Heart right ventricle (tissue), 16 donors: ENCODE measurements at regions not wholly inside any gene's neighbourhood (a gene's known extent, or its start where the extent isn't known, plus 50 kb on each side); places are given as distances from the start of the nearest gene placed in this dataset.
"Not testable (repeated sequence)": the region's sequence is repeated elsewhere in the genome, so short reads cannot be mapped to it uniquely, and the experiment has no call there.

Experiments
- ATAC-seq, 8 donors: fragments of 200-7000 bp; cut with Tn5 transposase; one replicate each; pipeline ENCODE4 v1.9.1; 2020; ENCODE audit warnings: mild to moderate bottlenecking in 8 of 8, moderate library complexity in 8 of 8, moderate number of reproducible peaks in 1 of 8
- DNase-seq, 2 donors: peaks; one replicate each; pipeline ENCODE4 v3.0.0-alpha.2; 2020
- H3K27ac ChIP-seq, 10 donors: fragments of 200-600 bp; sonication (generic) in 2 of 10; one replicate each; pipeline versions ENCODE4 v1.5.0 to v1.8.0; 2020 to 2022; ENCODE audit warnings: mild to moderate bottlenecking in 3 of 10
- H3K27me3 ChIP-seq, 7 donors: fragments of 200-600 bp; one replicate each; pipeline ENCODE4 v1.8.0; 2021 to 2022; ENCODE audit warnings: mild to moderate bottlenecking in 2 of 7
- H3K36me3 ChIP-seq, 9 donors: fragments of 200-600 bp; sonication (generic) in 1 of 9; one replicate each; pipeline versions ENCODE4 v1.5.0 to v1.8.0; 2020 to 2022; ENCODE audit warnings: mild to moderate bottlenecking in 2 of 9
- H3K4me1 ChIP-seq, 9 donors: fragments of 200-600 bp; sonication (generic) in 1 of 9; one replicate each; pipeline versions ENCODE4 v1.5.0 to v1.8.0; 2020 to 2022; ENCODE audit warnings: mild to moderate bottlenecking in 4 of 9
- H3K4me3 ChIP-seq, 10 donors: fragments of 200-600 bp; sonication (generic) in 2 of 10; one replicate each; pipeline versions ENCODE4 v1.5.0 to v1.8.0; 2020 to 2022; ENCODE audit warnings: mild to moderate bottlenecking in 7 of 10, moderate library complexity in 2 of 10
- H3K9me3 ChIP-seq, 11 donors: fragments of 200-600 bp in 10 of 11; sonication (generic) in 2 of 11; one replicate each; pipeline versions ENCODE4 v1.5.0 to v1.8.0; 2013 to 2022; ENCODE audit warnings: mild to moderate bottlenecking in 2 of 11, control low read depth in 1 of 11, moderate library complexity in 1 of 11
- whole genome bisulfite sequencing, 2 donors: extraction: QIAGEN DNeasy Blood & Tissue Kit; methylation state at CpG; one replicate each; pipeline ENCODE4 v1.1.7; 2013; ENCODE audit warnings: inconsistent platforms in 1 of 2; 5-methylcytosine and 5-hydroxymethylcytosine counted together
- intact Hi-C, 10 donors: fragments of 100-400 bp; cut with DNase I; formaldehyde crosslinking; loops; one replicate each; pipeline versions ENCODE4 v1.11.1 to v1.14.2; 2022
- TF ChIP-seq, protein P1 (sequence below), 9 donors: fragments of 200-600 bp; sonication (generic) in 2 of 9; IDR thresholded peaks; one replicate each; pipeline versions ENCODE4 v1.5.0 to v1.8.0; 2021 to 2022; ENCODE audit warnings: antibody characterized with exemption in 9 of 9, mild to moderate bottlenecking in 5 of 9, moderate library complexity in 1 of 9
- donor health status: Arrhythmogenic right ventricular cardiomyopathy.
- donor health status: ischemic (EF 13 %, LVEDD 7.1; RV severe dilation, severe dysfunction).
- donor health status: healthy with polysubstance abuse.
- donor health status: DM: no; HTN: yes; CAD: no.
- donor health status: DM: no; HTN: no; CAD: no.
- donor health status: ischemic (EF 25% LVEDD 6.9; RV normal size, moderate dysfunction).
- donor health status: ischemic (EF 25% LVEDD 5.7; RV mildly dilated, moderate dysfunction).
- donor health status: healthy.
- donor health status: DM: yes; HTN: yes; CAD: no.
- donor health status: Ischemic cardiomyopathy.
- donor health status: ischemic (EF 35%, LVEDD 5.7; RV mildly dilated, moderate dysfunction).
- donor health status: nonischemic (EF 11% LVEDD 7.7; RV severe dilation, severe dysfunction).
- donor health status: DM: yes; HTN: yes; CAD: no.
- donor health status: PGD.
- donor health status: ischemic (EF 29% LVEDD 5.4; RV normal size, mild dysfunction).
- donor health status: nonischemic (EF 23%, LVEDD 6.1; RV moderate dilation, normal function).

DNA sequence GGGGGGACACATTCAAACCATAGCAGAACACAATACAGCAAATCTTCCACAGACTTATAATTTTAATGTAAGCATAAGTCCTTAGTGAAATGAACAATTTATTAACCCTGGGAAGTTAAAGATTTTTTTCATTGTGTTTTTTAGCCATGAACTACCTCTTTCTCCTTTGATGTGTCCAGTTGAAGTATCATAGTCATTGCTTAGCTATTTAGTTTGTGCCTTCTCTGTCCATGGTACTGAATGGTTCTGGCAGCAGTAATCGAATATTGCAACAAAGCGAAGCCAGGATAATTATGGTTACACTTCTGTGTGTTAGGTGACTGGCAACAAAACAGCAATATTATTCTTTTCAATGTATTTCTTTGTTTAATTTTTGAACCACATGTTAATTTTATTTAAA is 403.0 kb upstream of the ONECUT1 start:
- intact Hi-C loops, result loop anchor here in 3 of 10 donors (10.0 kb wide), 1 partner anchor 408 kb away; no protein-coding TSS in a partner anchor
- no peak overlapping the region for H3K27ac ChIP-seq
- peaks cover 0 to 21% (median 5%) of the 10 kb centered on the region in 7 donors for H3K27me3 ChIP-seq
- ATAC-seq, result no peak
- WGBS, 2 donors, result 39 to 44% methylated on average over 2 of the region's 2 CpGs
- DNase-seq, result no peak
- H3K4me1 ChIP-seq, result peaks cover 0 to 6% (median 0%) of the 10 kb centered on the region in 9 donors
- H3K4me3 ChIP-seq, result no peak overlapping the region
- H3K36me3 ChIP-seq, result no peaks in the 10 kb centered on the region
- peaks cover 0 to 6% (median 0%) of the 10 kb centered on the region in 11 donors for H3K9me3 ChIP-seq
- TF ChIP-seq, protein P1, sequence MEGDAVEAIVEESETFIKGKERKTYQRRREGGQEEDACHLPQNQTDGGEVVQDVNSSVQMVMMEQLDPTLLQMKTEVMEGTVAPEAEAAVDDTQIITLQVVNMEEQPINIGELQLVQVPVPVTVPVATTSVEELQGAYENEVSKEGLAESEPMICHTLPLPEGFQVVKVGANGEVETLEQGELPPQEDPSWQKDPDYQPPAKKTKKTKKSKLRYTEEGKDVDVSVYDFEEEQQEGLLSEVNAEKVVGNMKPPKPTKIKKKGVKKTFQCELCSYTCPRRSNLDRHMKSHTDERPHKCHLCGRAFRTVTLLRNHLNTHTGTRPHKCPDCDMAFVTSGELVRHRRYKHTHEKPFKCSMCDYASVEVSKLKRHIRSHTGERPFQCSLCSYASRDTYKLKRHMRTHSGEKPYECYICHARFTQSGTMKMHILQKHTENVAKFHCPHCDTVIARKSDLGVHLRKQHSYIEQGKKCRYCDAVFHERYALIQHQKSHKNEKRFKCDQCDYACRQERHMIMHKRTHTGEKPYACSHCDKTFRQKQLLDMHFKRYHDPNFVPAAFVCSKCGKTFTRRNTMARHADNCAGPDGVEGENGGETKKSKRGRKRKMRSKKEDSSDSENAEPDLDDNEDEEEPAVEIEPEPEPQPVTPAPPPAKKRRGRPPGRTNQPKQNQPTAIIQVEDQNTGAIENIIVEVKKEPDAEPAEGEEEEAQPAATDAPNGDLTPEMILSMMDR (IDR thresholded peaks at IDR 0.05), result no peak

DNA sequence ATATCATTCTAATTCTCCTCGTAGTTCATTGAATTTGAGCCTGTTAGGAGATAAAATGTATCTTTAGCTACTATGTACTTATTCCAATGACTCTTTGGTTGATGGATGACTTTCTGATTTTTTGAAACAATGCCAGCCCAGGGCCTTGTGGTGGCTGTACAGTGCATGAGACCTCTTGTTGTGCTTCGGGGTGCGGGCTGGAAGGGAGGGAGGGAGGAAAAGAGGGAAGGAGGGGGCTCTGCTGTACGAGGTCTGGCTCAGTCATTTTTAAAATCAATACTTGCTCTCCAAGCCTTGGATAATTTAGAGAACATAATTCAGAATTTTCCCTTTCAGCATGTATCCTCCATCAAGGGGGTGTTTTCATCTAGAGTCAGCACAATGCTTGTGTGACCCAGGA is 399.7 kb upstream of the ONECUT1 start:
- DNase-seq (no peak), ATAC-seq (no peak)
- intact Hi-C loops, result loop anchor here in 3 of 10 donors (10.0 kb wide), 1 partner anchor 405 kb away; no protein-coding TSS in a partner anchor
- no peak overlapping the region for H3K4me3 ChIP-seq
- no peaks in the 10 kb centered on the region for H3K36me3 ChIP-seq
- peaks cover 0 to 7% (median 0%) of the 10 kb centered on the region in 11 donors for H3K9me3 ChIP-seq
- 60 to 62% methylated on average over 4 of the region's 4 CpGs for WGBS, 2 donors
- no peak overlapping the region for H3K27ac ChIP-seq
- no peaks in the 10 kb centered on the region for H3K4me1 ChIP-seq
- no peaks in the 10 kb centered on the region for H3K27me3 ChIP-seq
- TF ChIP-seq, protein P1 (IDR thresholded peaks at IDR 0.05), result no peak

DNA sequence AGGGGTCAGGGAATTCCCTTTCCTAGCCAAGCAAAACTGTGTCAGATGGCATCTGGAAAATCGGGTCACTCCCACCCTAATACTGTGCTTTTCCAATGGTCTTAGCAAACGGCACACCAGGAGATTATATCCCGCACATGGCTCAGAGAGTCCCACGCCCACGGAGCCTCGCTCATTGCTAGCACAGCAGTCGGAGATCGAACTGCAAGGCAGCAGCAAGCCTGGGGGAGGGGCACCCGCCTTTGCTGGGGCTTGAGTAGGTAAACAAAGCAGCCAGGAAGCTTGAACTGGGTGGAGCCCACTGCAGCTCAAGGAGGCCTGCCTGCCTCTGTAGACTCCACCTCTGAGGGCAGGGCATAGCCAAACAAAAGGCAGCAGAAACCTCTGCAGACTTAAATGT is 393.3 kb upstream of the ONECUT1 start:
- ATAC-seq, intact Hi-C loops: not testable (repeated sequence)
- WGBS, 2 donors, result 75 to 82% methylated on average over 9 of the region's 9 CpGs

DNA sequence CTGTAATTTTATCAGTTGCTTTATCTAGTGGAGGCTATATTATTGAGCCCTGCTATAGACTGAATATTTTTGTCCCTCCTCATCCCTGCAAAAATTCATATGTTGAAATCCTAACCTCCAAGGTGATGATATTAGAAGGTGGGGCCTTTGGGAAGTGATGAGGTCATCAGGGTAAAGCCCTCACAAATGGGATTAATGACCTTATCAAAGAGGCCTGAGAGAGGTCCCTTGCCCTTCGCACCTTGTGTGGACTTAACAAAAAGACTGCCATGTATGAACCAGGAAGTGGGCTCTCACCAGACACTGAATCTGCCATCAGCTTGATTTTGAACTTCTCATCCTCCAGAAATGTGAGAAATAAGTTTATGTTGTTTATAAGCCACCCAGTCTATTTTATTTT is 381.4 kb upstream of the ONECUT1 start:
- Histone ChIP-seq H3K27me3 (peaks cover 0 to 5% (median 0%) of the 10 kb centered on the region in 7 donors), H3K9me3 (no peaks in the 10 kb centered on the region), H3K27ac (no peak overlapping the region), H3K4me3 (no peak overlapping the region), H3K36me3 (no peaks in the 10 kb centered on the region), H3K4me1 (no peaks in the 10 kb centered on the region)
- ATAC-seq, result no peak
- TF ChIP-seq, protein P1 (IDR thresholded peaks at IDR 0.05), result no peak
- 65 to 76% methylated on average over 1 of the region's 1 CpG for WGBS, 2 donors
- DNase-seq, result no peak
- intact Hi-C loops, result loop anchor here in 1 of 10 donors (10.0 kb wide), 1 partner anchor 57 kb away; no protein-coding TSS in a partner anchor

More for the DNA sequence above, 393.3 kb upstream of the ONECUT1 start:
- not testable (repeated sequence) for H3K27me3 ChIP-seq, H3K4me1 ChIP-seq, H3K36me3 ChIP-seq, H3K27ac ChIP-seq, H3K4me3 ChIP-seq, DNase-seq
- peaks cover 0 to 25% (median 0%) of the 10 kb centered on the region in 11 donors for H3K9me3 ChIP-seq

DNA sequence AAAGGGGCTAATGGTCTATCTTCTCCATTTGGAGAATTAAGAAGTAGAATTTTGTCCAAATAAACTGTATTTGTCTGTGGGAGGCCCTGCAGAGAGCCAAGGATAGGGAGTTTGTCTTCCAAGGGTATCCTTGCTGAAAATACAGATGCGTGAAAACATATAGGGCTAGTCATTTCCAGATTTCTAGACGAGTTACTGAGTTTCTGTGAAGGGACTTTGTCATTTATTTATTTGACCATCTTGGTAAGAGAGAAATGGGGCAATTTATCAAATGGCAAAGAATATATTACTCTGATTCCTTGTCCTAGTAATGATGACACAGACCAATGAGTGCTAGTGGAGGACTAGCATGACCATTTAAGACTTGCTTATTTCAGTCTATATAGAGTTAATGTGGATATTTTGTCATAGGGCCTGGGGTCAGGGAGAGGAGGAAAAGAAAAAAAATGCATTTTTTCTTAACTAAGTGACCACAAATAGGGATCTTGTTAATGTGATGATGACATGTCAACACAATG is 376.6 kb upstream of the ONECUT1 start:
- 68 to 71% methylated on average over 2 of the region's 2 CpGs for WGBS, 2 donors
- no peaks in the 10 kb centered on the region for H3K27me3 ChIP-seq
- TF ChIP-seq, protein P1 (IDR thresholded peaks at IDR 0.05), result no peak
- H3K4me3 ChIP-seq, result no peak overlapping the region
- ATAC-seq (no peak), DNase-seq (no peak)
- no peaks in the 10 kb centered on the region for H3K4me1 ChIP-seq
- H3K36me3 ChIP-seq, result no peaks in the 10 kb centered on the region
- intact Hi-C loops, result no loop called here
- H3K9me3 ChIP-seq, result no peaks in the 10 kb centered on the region
- no peak overlapping the region for H3K27ac ChIP-seq
